ENCODE measurements at regions not wholly inside any gene's neighbourhood (a gene's known extent, or its start where the extent isn't known, plus 50 kb on each side); places are given as distances from the start of the nearest gene placed in this dataset.

GRCh38 chr3:127428344-127428997 is 140.6 kb upstream of the PRR20G start:
- TF ChIP-seq CTCF (IDR thresholded peaks at IDR 0.05) (no peak), MLX (CRISPR knock-in tag; IDR thresholded peaks at IDR 0.05) (no peak), STAT6 (CRISPR knock-in tag; conservative IDR thresholded peaks at IDR 0.05; ENCODE audit: low read depth) (no peak), ZNF263 (CRISPR knock-in tag; IDR thresholded peaks at IDR 0.05; ENCODE audit: low read depth) (no peak), JUN (CRISPR knock-in tag; IDR thresholded peaks at IDR 0.05) (no peak), ZNF281 (CRISPR knock-in tag; IDR thresholded peaks at IDR 0.05) (no peak), AFF4 (CRISPR knock-in tag; IDR thresholded peaks at IDR 0.05; ENCODE audit: borderline replicate concordance) (no peak), IRF2 (CRISPR knock-in tag; IDR thresholded peaks at IDR 0.05; ENCODE audit: borderline replicate concordance, low read depth) (no peak), SP1 (CRISPR knock-in tag; conservative IDR thresholded peaks at IDR 0.05) (no peak), CBFB (CRISPR knock-in tag; IDR thresholded peaks at IDR 0.05; ENCODE audit: low read depth) (no peak), MAX (CRISPR knock-in tag; IDR thresholded peaks at IDR 0.05) (no peak), ZNF219 (CRISPR knock-in tag; IDR thresholded peaks at IDR 0.05; ENCODE audit: borderline replicate concordance) (no peak), ESRRA (CRISPR knock-in tag; IDR thresholded peaks at IDR 0.05; ENCODE audit: borderline replicate concordance) (no peak)

All from WTC11 (cell line).